ENCODE measurements at regions not wholly inside any gene's neighbourhood (a gene's known extent, or its start where the extent isn't known, plus 50 kb on each side); places are given as distances from the start of the nearest gene placed in this dataset.
"Not testable (repeated sequence)": the region's sequence is repeated elsewhere in the genome, so short reads cannot be mapped to it uniquely, and the experiment has no call there.

DNA sequence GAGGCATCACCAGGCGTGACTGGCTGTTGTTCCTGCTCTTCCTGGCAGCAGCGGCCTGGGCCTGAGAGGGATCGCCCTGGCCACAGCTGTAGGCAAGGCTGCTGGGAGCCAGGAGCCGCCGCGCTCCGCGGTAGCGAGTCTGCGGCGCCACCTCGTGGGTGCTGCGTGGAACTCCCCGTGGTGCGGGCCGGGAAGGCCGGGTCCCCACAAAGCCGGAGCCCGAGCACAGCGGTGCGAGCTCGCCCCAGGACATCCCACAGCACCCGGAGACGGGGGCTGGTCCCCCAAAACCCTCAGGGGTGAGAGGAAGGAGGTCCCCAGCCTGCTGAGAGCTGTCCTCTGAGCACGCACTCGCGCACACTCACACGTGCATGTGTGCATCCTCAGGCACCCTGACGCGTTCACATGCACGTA lies 320.0 kb upstream of the PLGLB1 start:
- TF ChIP-seq, protein P1, sequence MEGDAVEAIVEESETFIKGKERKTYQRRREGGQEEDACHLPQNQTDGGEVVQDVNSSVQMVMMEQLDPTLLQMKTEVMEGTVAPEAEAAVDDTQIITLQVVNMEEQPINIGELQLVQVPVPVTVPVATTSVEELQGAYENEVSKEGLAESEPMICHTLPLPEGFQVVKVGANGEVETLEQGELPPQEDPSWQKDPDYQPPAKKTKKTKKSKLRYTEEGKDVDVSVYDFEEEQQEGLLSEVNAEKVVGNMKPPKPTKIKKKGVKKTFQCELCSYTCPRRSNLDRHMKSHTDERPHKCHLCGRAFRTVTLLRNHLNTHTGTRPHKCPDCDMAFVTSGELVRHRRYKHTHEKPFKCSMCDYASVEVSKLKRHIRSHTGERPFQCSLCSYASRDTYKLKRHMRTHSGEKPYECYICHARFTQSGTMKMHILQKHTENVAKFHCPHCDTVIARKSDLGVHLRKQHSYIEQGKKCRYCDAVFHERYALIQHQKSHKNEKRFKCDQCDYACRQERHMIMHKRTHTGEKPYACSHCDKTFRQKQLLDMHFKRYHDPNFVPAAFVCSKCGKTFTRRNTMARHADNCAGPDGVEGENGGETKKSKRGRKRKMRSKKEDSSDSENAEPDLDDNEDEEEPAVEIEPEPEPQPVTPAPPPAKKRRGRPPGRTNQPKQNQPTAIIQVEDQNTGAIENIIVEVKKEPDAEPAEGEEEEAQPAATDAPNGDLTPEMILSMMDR (IDR thresholded peaks at IDR 0.05) = peak; percentile 52
- TF ChIP-seq EZH2 (IDR thresholded peaks at IDR 0.05; ENCODE audit: borderline replicate concordance, insufficient read depth, low read depth, low read length, poor library complexity, severe bottlenecking) = not testable (repeated sequence)
